ENCODE measurements at regions not wholly inside any gene's neighbourhood (a gene's known extent, or its start where the extent isn't known, plus 50 kb on each side); places are given as distances from the start of the nearest gene placed in this dataset.

- no peak for TF ChIP-seq POLR2A (IDR thresholded peaks at IDR 0.05)
- TF ChIP-seq CTCF (IDR thresholded peaks at IDR 0.05): no peak
- TF ChIP-seq EP300 (IDR thresholded peaks at IDR 0.05): no peak
- no peak for TF ChIP-seq POLR2AphosphoS5 (IDR thresholded peaks at IDR 0.05)
Observed at GRCh38 chr14:40986655-40987054, 620.0 kb upstream of the LRFN5 start.
